NCI-H2171 treated with DMSO at 0.1 percent for 48 hours (cell line): ENCODE measurements at regions not wholly inside any gene's neighbourhood (a gene's known extent, or its start where the extent isn't known, plus 50 kb on each side); places are given as distances from the start of the nearest gene placed in this dataset.
"Not testable (repeated sequence)": the region's sequence is repeated elsewhere in the genome, so short reads cannot be mapped to it uniquely, and the experiment has no call there.

ENCODE experiments used
- DNase-seq: peaks from one replicate; lab custom pipeline; 2025; lab: John Stamatoyannopoulos, UW

- DNase-seq, result no peak
Observed at GRCh38 chr10:124164264-124164663, 70.9 kb upstream of the CHST15 start.

- no peak for DNase-seq
Observed at GRCh38 chr10:124162774-124163354, 69.5 kb upstream of the CHST15 start.

GRCh38 chr10:124162136-124162535, 68.7 kb upstream of the CHST15 start:
- no peak for DNase-seq

- no peak for DNase-seq
Observed at GRCh38 chr10:124161601-124162000, 68.2 kb upstream of the CHST15 start.

GRCh38 chr10:124160943-124161582, 67.7 kb upstream of the CHST15 start:
- no peak for DNase-seq

- peak; percentile 27 for DNase-seq
Observed at GRCh38 chr10:124160176-124160575, 66.8 kb upstream of the CHST15 start.

GRCh38 chr10:124159153-124159552, 65.8 kb upstream of the CHST15 start:
- DNase-seq, result no peak

GRCh38 chr10:124158592-124158991, 65.2 kb upstream of the CHST15 start:
- DNase-seq, result no peak

- no peak for DNase-seq
Observed at GRCh38 chr10:124157271-124157681, 63.9 kb upstream of the CHST15 start.

- no peak for DNase-seq
Observed at GRCh38 chr10:124156524-124157260, 63.3 kb upstream of the CHST15 start.

- no peak for DNase-seq
Observed at GRCh38 chr10:124155781-124156435, 62.5 kb upstream of the CHST15 start.

GRCh38 chr10:124153023-124153826, 59.8 kb upstream of the CHST15 start:
- peak; percentile 68 for DNase-seq

GRCh38 chr10:124152139-124153022, 59.0 kb upstream of the CHST15 start:
- DNase-seq, result no peak

GRCh38 chr10:124151466-124152095, 58.2 kb upstream of the CHST15 start:
- DNase-seq, result no peak

GRCh38 chr10:124150807-124151417, 57.5 kb upstream of the CHST15 start:
- no peak for DNase-seq

- DNase-seq, result no peak
Observed at GRCh38 chr10:124150189-124150806, 56.9 kb upstream of the CHST15 start.

- DNase-seq, result peak; percentile 86
Observed at GRCh38 chr10:124149189-124150042, 56.0 kb upstream of the CHST15 start.

- not testable (repeated sequence) for DNase-seq
Observed at GRCh38 chr10:124148509-124149188, 55.3 kb upstream of the CHST15 start.
